NB4 (cell line): ENCODE measurements at regions not wholly inside any gene's neighbourhood (a gene's known extent, or its start where the extent isn't known, plus 50 kb on each side); places are given as distances from the start of the nearest gene placed in this dataset.

Experiments
- POLR2A ChIP-seq: IDR thresholded peaks from 2 replicates; pipeline ENCODE4 v1.6.1; 2011; ENCODE audit warnings: mild to moderate bottlenecking; ENCODE audit not compliant: insufficient read length; ENCODE audit errors: extremely low read depth
- TF ChIP-seq, protein P1 (sequence below): IDR thresholded peaks from 2 replicates; pipeline ENCODE4 v1.6.1; 2011; ENCODE audit warnings: low read depth, low read length
- TF ChIP-seq, protein P2 (sequence below): IDR thresholded peaks from one replicate; pipeline ENCODE4 v1.5.1; 2012; ENCODE audit warnings: low read depth, low read length

DNA sequence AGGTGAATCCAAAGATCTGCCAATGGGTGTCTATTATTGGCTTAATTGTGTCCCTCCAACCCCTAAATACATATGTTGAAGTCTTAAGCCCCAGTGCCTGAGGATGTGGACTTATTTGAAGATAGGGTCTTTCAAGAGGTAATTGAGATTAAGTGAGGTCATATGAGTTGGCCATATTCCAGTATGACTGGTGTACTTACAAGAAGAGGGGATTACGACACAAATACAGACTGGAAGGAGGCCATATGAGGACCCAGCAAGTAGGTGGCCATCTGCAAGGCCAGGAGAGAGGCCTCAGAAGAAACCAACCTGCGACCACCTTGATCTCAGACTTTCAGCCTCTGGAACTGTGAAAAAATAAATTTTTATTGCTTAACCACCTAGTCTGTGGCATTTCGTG is 121.1 kb upstream of the FN1 start:
- TF ChIP-seq, protein P1, sequence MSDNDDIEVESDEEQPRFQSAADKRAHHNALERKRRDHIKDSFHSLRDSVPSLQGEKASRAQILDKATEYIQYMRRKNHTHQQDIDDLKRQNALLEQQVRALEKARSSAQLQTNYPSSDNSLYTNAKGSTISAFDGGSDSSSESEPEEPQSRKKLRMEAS, result no peak
- TF ChIP-seq, protein P2, sequence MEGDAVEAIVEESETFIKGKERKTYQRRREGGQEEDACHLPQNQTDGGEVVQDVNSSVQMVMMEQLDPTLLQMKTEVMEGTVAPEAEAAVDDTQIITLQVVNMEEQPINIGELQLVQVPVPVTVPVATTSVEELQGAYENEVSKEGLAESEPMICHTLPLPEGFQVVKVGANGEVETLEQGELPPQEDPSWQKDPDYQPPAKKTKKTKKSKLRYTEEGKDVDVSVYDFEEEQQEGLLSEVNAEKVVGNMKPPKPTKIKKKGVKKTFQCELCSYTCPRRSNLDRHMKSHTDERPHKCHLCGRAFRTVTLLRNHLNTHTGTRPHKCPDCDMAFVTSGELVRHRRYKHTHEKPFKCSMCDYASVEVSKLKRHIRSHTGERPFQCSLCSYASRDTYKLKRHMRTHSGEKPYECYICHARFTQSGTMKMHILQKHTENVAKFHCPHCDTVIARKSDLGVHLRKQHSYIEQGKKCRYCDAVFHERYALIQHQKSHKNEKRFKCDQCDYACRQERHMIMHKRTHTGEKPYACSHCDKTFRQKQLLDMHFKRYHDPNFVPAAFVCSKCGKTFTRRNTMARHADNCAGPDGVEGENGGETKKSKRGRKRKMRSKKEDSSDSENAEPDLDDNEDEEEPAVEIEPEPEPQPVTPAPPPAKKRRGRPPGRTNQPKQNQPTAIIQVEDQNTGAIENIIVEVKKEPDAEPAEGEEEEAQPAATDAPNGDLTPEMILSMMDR, result no peak
- no peak for TF ChIP-seq POLR2A
